Mucosa of descending colon (tissue), 3 donors: ENCODE measurements at regions not wholly inside any gene's neighbourhood (a gene's known extent, or its start where the extent isn't known, plus 50 kb on each side); places are given as distances from the start of the nearest gene placed in this dataset.

Experiments
- ATAC-seq: fragments of 200-7000 bp; cut with Tn5 transposase; one replicate; pipeline ENCODE4 v1.9.1; 2020; ENCODE audit warnings: mild to moderate bottlenecking, moderate library complexity
- DNase-seq, 3 donors: peaks; one replicate each; pipeline ENCODE4 v3.0.0-alpha.2; 2020
- H3K36me3 ChIP-seq: fragments of 200-600 bp; one replicate; pipeline ENCODE4 v1.8.0; 2021; ENCODE audit warnings: low read depth, mild to moderate bottlenecking
- H3K4me1 ChIP-seq: fragments of 200-600 bp; one replicate; pipeline ENCODE4 v1.8.0; 2021; ENCODE audit warnings: low read depth, mild to moderate bottlenecking
- H3K4me3 ChIP-seq: fragments of 200-600 bp; one replicate; pipeline ENCODE4 v1.8.0; 2021; ENCODE audit warnings: mild to moderate bottlenecking
- H3K9me3 ChIP-seq: fragments of 200-600 bp; one replicate; pipeline ENCODE4 v1.8.0; 2021; ENCODE audit warnings: mild to moderate bottlenecking
- intact Hi-C, 2 donors: fragments of 100-400 bp; cut with DNase I in 1 of 2; cut with micrococcal nuclease in 1 of 2; formaldehyde crosslinking; loops; one replicate each; pipeline versions ENCODE4 v1.11.0 to v1.11.1; 2022; cut with DNase I, micrococcal nuclease
- TF ChIP-seq, protein P1 (sequence below): fragments of 200-600 bp; IDR thresholded peaks from one replicate; pipeline ENCODE4 v1.8.0; 2022; ENCODE audit warnings: antibody characterized with exemption, mild to moderate bottlenecking
- donor health status: DM: no; HTN: no; CAD: no; lungs with moderate emphysema.
- donor health status: DM: no; HTN: no; CAD: no.
- donor health status: DM: no; HTN: yes; CAD: no.

- intact Hi-C loops, result no loop called here
- no peaks in the 10 kb centered on the region for H3K36me3 ChIP-seq
- H3K4me1 ChIP-seq, result no peaks in the 10 kb centered on the region
- peaks cover 13% of the 10 kb centered on the region for H3K9me3 ChIP-seq
- ATAC-seq, result no peak
- no peak for DNase-seq
- no peak overlapping the region for H3K4me3 ChIP-seq
- TF ChIP-seq, protein P1, sequence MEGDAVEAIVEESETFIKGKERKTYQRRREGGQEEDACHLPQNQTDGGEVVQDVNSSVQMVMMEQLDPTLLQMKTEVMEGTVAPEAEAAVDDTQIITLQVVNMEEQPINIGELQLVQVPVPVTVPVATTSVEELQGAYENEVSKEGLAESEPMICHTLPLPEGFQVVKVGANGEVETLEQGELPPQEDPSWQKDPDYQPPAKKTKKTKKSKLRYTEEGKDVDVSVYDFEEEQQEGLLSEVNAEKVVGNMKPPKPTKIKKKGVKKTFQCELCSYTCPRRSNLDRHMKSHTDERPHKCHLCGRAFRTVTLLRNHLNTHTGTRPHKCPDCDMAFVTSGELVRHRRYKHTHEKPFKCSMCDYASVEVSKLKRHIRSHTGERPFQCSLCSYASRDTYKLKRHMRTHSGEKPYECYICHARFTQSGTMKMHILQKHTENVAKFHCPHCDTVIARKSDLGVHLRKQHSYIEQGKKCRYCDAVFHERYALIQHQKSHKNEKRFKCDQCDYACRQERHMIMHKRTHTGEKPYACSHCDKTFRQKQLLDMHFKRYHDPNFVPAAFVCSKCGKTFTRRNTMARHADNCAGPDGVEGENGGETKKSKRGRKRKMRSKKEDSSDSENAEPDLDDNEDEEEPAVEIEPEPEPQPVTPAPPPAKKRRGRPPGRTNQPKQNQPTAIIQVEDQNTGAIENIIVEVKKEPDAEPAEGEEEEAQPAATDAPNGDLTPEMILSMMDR, result no peak
These were observed 165.9 kb upstream of the CENPE start for GRCh38 chr4:103364083-103364482.

DNA sequence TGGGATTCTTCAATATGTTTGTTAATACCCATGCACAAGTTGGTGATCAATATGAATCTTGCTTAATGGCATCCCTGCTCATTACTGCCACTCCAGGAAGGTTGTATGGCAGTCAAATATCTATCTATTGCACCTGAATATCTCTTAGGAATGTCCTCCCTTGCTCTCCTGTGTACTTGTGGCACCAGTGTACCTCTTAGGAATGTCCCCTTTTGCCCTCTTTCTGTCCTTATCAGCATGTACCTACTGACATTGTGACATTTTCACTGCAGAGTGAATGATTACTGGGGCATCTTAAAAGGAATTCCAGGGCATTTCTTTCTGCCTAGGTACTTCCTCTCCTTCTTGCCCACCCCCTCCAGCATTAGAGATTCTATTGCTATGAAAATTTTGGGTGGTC is 163.8 kb upstream of the CENPE start:
- ATAC-seq, result no peak
- no peak overlapping the region for H3K4me3 ChIP-seq
- no peaks in the 10 kb centered on the region for H3K36me3 ChIP-seq
- H3K9me3 ChIP-seq, result peaks cover 13% of the 10 kb centered on the region
- intact Hi-C loops, result no loop called here
- TF ChIP-seq, protein P1, result no peak
- H3K4me1 ChIP-seq, result no peaks in the 10 kb centered on the region
- DNase-seq, result no peak

- TF ChIP-seq, protein P1, result no peak
- Histone ChIP-seq H3K9me3 (peaks cover 13% of the 10 kb centered on the region), H3K4me1 (no peaks in the 10 kb centered on the region), H3K4me3 (no peak overlapping the region), H3K36me3 (no peaks in the 10 kb centered on the region)
- no peak for ATAC-seq
- DNase-seq, result no peak
- intact Hi-C loops, result no loop called here
These were observed 161.8 kb upstream of the CENPE start for GRCh38 chr4:103359900-103360299.

- ATAC-seq (no peak), DNase-seq (no peak)
- Histone ChIP-seq H3K9me3 (no peaks in the 10 kb centered on the region), H3K36me3 (no peaks in the 10 kb centered on the region), H3K4me1 (no peaks in the 10 kb centered on the region), H3K4me3 (no peak overlapping the region)
- TF ChIP-seq, protein P1, result no peak
- intact Hi-C loops, result no loop called here
These were observed 155.9 kb upstream of the CENPE start for GRCh38 chr4:103354006-103354405.

DNA sequence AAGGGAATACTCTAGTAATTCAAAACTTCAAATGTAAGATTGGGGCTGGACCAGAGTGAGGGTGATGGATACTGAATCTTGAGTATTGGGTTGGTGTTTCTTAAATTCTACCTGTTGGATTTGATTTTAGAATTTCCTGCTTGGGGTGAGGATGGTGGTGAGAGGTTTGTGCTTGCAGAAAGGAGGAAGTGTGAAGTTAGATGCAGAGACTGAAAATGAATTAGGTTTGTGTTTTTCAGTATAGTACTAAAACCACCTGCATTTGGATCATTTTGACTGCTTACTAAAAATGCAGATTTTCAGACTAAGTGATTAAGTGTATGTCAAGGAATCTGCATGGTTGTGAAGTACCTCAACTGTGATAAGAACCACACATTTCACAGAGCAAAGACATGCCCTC is 131.5 kb upstream of the CENPE start:
- Histone ChIP-seq H3K4me3 (no peak overlapping the region), H3K36me3 (no peaks in the 10 kb centered on the region), H3K4me1 (no peaks in the 10 kb centered on the region), H3K9me3 (no peaks in the 10 kb centered on the region)
- DNase-seq (no peak), ATAC-seq (no peak)
- intact Hi-C loops, result no loop called here
- TF ChIP-seq, protein P1, result no peak

DNA sequence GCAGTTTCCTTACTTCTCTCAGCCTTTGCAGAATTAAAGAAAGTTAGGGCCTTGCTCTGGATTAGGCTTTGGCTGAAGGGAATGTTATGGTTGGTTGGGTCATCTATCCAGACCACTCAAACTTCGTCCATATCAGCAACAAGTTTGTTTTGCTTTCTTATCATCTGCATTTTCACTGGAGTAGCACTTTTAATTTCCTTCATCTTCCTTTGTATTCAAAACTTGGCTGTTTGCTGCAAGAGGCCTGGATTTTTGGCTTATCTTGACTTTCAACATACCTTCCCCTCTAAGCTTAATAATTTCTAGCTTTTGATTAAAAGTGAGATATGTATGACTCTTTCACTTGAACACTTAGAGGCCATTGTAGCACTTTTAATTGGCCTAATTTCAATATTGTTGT is 126.7 kb upstream of the CENPE start:
- H3K36me3 ChIP-seq, result no peaks in the 10 kb centered on the region
- no peak overlapping the region for H3K4me3 ChIP-seq
- no peak for DNase-seq
- no peaks in the 10 kb centered on the region for H3K9me3 ChIP-seq
- no peak for ATAC-seq
- TF ChIP-seq, protein P1, result no peak
- intact Hi-C loops, result no loop called here
- no peaks in the 10 kb centered on the region for H3K4me1 ChIP-seq
